SK-N-SH (cell line): ENCODE measurements at regions not wholly inside any gene's neighbourhood (a gene's known extent, or its start where the extent isn't known, plus 50 kb on each side); places are given as distances from the start of the nearest gene placed in this dataset.

ENCODE experiments used
- EP300 ChIP-seq, 2 experiments: IDR thresholded peaks; 2 replicates each; pipeline versions ENCODE4 v1.4.0 to v1.6.1; 2012; ENCODE audit warnings: borderline replicate concordance in 1 of 2, low read depth in 1 of 2, low read length in 1 of 2
- EZH2phosphoT487 ChIP-seq: fragments of 200-600 bp; sonication (generic); IDR thresholded peaks from 2 replicates; pipeline ENCODE4 v1.6.1; 2017; ENCODE audit warnings: low read depth, mixed run types, mild to moderate bottlenecking, antibody characterized with exemption, moderate library complexity, borderline replicate concordance
- GABPA ChIP-seq: IDR thresholded peaks from 2 replicates; pipeline ENCODE4 v1.4.0; 2012; ENCODE audit warnings: low read depth, mild to moderate bottlenecking
- MEF2A ChIP-seq: IDR thresholded peaks from 2 replicates; pipeline ENCODE4 v1.4.0; 2012; ENCODE audit warnings: low read depth, borderline replicate concordance
- POLR2AphosphoS5 ChIP-seq: IDR thresholded peaks from 2 replicates; pipeline ENCODE4 v1.6.1; 2012; ENCODE audit warnings: low read depth, low read length
- RAD21 ChIP-seq: IDR thresholded peaks from 2 replicates; pipeline ENCODE4 v1.6.1; 2012; ENCODE audit warnings: mild to moderate bottlenecking, low read length
- RCOR1 ChIP-seq: fragments of 150-350 bp; IDR thresholded peaks from 2 replicates; pipeline ENCODE4 v1.6.1; 2017; ENCODE audit warnings: antibody characterized with exemption, low read length
- RXRA ChIP-seq: IDR thresholded peaks from 2 replicates; pipeline ENCODE4 v1.4.0; 2012; ENCODE audit warnings: low read depth, mild to moderate bottlenecking, borderline replicate concordance
- YY1 ChIP-seq: IDR thresholded peaks from 2 replicates; pipeline ENCODE4 v1.4.0; 2012; ENCODE audit warnings: low read depth, mild to moderate bottlenecking
- TF ChIP-seq, protein P1 (sequence below): fragments of 200-600 bp; sonication (generic); IDR thresholded peaks from 2 replicates; pipeline ENCODE4 v1.6.1; 2017; ENCODE audit warnings: antibody characterized with exemption, mild to moderate bottlenecking, moderate library complexity
- TF ChIP-seq, protein P2 (sequence below): IDR thresholded peaks from 2 replicates; pipeline ENCODE4 v1.6.1; 2012; ENCODE audit warnings: mild to moderate bottlenecking, low read depth, low read length, moderate library complexity
- TF ChIP-seq, protein P3 (sequence below): IDR thresholded peaks from 2 replicates; pipeline ENCODE4 v1.4.0; 2012; ENCODE audit warnings: low read depth, borderline replicate concordance

GRCh38 chr22:27156821-27157489 lies 499.6 kb downstream of the MIAT start:
- TF ChIP-seq, protein P1, sequence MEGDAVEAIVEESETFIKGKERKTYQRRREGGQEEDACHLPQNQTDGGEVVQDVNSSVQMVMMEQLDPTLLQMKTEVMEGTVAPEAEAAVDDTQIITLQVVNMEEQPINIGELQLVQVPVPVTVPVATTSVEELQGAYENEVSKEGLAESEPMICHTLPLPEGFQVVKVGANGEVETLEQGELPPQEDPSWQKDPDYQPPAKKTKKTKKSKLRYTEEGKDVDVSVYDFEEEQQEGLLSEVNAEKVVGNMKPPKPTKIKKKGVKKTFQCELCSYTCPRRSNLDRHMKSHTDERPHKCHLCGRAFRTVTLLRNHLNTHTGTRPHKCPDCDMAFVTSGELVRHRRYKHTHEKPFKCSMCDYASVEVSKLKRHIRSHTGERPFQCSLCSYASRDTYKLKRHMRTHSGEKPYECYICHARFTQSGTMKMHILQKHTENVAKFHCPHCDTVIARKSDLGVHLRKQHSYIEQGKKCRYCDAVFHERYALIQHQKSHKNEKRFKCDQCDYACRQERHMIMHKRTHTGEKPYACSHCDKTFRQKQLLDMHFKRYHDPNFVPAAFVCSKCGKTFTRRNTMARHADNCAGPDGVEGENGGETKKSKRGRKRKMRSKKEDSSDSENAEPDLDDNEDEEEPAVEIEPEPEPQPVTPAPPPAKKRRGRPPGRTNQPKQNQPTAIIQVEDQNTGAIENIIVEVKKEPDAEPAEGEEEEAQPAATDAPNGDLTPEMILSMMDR: no peak
- TF ChIP-seq RCOR1: no peak
- TF ChIP-seq EZH2phosphoT487: no peak
- no peak for TF ChIP-seq EP300 (IDR thresholded peaks at IDR 0.05; ENCODE audit: borderline replicate concordance in 1 of 2, low read depth in 1 of 2, low read length in 1 of 2)
- TF ChIP-seq RXRA: no peak
- TF ChIP-seq, protein P2, sequence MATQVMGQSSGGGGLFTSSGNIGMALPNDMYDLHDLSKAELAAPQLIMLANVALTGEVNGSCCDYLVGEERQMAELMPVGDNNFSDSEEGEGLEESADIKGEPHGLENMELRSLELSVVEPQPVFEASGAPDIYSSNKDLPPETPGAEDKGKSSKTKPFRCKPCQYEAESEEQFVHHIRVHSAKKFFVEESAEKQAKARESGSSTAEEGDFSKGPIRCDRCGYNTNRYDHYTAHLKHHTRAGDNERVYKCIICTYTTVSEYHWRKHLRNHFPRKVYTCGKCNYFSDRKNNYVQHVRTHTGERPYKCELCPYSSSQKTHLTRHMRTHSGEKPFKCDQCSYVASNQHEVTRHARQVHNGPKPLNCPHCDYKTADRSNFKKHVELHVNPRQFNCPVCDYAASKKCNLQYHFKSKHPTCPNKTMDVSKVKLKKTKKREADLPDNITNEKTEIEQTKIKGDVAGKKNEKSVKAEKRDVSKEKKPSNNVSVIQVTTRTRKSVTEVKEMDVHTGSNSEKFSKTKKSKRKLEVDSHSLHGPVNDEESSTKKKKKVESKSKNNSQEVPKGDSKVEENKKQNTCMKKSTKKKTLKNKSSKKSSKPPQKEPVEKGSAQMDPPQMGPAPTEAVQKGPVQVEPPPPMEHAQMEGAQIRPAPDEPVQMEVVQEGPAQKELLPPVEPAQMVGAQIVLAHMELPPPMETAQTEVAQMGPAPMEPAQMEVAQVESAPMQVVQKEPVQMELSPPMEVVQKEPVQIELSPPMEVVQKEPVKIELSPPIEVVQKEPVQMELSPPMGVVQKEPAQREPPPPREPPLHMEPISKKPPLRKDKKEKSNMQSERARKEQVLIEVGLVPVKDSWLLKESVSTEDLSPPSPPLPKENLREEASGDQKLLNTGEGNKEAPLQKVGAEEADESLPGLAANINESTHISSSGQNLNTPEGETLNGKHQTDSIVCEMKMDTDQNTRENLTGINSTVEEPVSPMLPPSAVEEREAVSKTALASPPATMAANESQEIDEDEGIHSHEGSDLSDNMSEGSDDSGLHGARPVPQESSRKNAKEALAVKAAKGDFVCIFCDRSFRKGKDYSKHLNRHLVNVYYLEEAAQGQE: no peak
- no peak for TF ChIP-seq POLR2AphosphoS5
- TF ChIP-seq RAD21: no peak
- no peak for TF ChIP-seq YY1
- no peak for TF ChIP-seq GABPA
- no peak for TF ChIP-seq MEF2A
- TF ChIP-seq, protein P3, sequence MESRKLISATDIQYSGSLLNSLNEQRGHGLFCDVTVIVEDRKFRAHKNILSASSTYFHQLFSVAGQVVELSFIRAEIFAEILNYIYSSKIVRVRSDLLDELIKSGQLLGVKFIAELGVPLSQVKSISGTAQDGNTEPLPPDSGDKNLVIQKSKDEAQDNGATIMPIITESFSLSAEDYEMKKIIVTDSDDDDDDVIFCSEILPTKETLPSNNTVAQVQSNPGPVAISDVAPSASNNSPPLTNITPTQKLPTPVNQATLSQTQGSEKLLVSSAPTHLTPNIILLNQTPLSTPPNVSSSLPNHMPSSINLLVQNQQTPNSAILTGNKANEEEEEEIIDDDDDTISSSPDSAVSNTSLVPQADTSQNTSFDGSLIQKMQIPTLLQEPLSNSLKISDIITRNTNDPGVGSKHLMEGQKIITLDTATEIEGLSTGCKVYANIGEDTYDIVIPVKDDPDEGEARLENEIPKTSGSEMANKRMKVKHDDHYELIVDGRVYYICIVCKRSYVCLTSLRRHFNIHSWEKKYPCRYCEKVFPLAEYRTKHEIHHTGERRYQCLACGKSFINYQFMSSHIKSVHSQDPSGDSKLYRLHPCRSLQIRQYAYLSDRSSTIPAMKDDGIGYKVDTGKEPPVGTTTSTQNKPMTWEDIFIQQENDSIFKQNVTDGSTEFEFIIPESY: no peak
